PFSK-1 (cell line): ENCODE measurements at regions not wholly inside any gene's neighbourhood (a gene's known extent, or its start where the extent isn't known, plus 50 kb on each side); places are given as distances from the start of the nearest gene placed in this dataset.

Experiments used
- FOXP2 ChIP-seq: optimal IDR thresholded peaks from 2 replicates; pipeline ENCODE3; 2011; ENCODE audit warnings: borderline replicate concordance, control low read depth, inconsistent platforms; ENCODE audit not compliant: insufficient read depth; ENCODE audit errors: extremely low read length, extremely low read depth
- POLR2AphosphoS5 ChIP-seq: IDR thresholded peaks from 2 replicates; pipeline ENCODE4 v1.6.1; 2012; ENCODE audit warnings: low read depth, mild to moderate bottlenecking, control low read depth, low read length, moderate library complexity
- SIN3A ChIP-seq: IDR thresholded peaks from 2 replicates; pipeline ENCODE4 v1.6.1; 2012; ENCODE audit warnings: mild to moderate bottlenecking, low read length, moderate library complexity, borderline replicate concordance; ENCODE audit not compliant: insufficient read depth
- TAF1 ChIP-seq: IDR thresholded peaks from 2 replicates; pipeline ENCODE4 v1.6.1; 2012; ENCODE audit warnings: low read length, control low read depth, borderline replicate concordance; ENCODE audit not compliant: insufficient read depth
- TF ChIP-seq, protein P1 (sequence below), 2 experiments: IDR thresholded peaks; 2 replicates each; pipeline versions ENCODE4 v1.6.1 to v1.8.0; 2011 to 2012; ENCODE audit warnings: low read depth in 2 of 2, low read length in 2 of 2, control low read depth in 1 of 2, inconsistent platforms in 1 of 2, mild to moderate bottlenecking in 1 of 2, moderate library complexity in 1 of 2; ENCODE audit not compliant: insufficient read depth in 1 of 2

DNA sequence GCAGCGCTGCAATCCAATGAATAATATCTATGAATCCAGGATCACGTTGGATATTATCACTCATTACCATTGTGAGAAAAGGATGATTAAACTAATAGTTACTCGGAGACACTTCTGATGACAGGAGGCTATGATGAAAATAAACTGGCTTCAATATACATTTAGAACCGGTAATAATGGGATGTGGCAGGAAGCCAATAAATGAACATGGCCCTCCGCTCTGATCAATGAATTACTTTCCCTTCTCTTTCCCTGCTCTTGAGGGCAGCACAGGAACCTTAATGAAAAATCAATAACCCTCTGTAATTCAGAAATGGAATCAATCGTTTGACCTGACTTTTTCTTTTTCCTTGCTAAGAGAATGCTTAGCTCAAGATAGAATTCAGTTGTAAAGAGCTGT lies 103.9 kb upstream of the PAQR3 start:
- TF ChIP-seq, protein P1, sequence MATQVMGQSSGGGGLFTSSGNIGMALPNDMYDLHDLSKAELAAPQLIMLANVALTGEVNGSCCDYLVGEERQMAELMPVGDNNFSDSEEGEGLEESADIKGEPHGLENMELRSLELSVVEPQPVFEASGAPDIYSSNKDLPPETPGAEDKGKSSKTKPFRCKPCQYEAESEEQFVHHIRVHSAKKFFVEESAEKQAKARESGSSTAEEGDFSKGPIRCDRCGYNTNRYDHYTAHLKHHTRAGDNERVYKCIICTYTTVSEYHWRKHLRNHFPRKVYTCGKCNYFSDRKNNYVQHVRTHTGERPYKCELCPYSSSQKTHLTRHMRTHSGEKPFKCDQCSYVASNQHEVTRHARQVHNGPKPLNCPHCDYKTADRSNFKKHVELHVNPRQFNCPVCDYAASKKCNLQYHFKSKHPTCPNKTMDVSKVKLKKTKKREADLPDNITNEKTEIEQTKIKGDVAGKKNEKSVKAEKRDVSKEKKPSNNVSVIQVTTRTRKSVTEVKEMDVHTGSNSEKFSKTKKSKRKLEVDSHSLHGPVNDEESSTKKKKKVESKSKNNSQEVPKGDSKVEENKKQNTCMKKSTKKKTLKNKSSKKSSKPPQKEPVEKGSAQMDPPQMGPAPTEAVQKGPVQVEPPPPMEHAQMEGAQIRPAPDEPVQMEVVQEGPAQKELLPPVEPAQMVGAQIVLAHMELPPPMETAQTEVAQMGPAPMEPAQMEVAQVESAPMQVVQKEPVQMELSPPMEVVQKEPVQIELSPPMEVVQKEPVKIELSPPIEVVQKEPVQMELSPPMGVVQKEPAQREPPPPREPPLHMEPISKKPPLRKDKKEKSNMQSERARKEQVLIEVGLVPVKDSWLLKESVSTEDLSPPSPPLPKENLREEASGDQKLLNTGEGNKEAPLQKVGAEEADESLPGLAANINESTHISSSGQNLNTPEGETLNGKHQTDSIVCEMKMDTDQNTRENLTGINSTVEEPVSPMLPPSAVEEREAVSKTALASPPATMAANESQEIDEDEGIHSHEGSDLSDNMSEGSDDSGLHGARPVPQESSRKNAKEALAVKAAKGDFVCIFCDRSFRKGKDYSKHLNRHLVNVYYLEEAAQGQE (IDR thresholded peaks at IDR 0.05; ENCODE audit: insufficient read depth in 1 of 2, low read depth in 2 of 2, low read length in 2 of 2): no peak
- no peak for TF ChIP-seq SIN3A
- no peak for TF ChIP-seq TAF1

DNA sequence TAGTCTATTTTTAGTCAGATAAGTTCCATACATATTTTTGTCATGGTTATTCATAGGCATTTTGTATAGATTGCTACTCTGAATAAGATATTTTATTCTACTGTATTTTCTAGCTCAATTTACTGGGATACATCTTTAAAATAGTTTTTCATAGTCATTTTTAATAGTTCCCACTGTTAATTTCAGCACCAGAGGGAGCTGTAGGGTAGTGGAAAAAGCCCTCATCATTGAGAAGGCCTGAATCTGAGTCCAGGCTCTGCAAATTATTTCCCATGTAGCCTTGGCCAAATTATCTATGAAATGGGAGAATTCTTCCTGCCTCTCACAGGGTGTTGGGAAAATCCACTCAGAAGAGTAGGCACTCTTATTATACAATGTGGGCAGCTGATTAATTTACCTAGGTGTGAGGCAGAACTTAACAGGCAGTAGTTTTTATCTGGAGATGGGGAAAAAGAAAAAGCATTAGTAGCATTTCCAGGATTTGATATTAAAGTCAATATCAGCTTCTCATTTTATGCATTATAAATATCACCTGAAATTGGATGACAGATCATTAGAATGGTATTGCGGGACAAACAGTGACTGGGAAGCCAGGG lies 102.9 kb upstream of the PAQR3 start:
- TF ChIP-seq SIN3A (no peak), FOXP2 (no peak), TAF1 (no peak)
- TF ChIP-seq, protein P1 (IDR thresholded peaks at IDR 0.05; ENCODE audit: insufficient read depth in 1 of 2, low read depth in 2 of 2, low read length in 2 of 2): no peak

DNA sequence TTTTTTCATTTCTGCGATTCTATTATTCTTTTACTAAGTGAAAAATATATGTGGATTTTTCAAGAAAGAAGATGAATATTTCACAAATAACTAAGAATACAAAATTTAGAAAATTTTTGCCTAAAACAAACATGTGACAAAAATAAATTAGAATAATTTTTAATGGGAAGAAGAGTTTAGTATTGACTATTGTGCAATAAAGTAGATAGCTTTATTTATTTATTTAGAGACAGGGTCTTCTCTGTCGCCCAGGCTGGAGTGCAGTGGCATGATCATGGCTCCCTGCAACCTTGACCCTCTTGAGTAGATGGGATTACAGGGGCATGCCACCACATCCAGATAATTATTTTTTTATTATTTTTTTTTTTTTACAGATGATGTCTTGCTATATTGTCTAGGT lies 95.3 kb upstream of the PAQR3 start:
- TF ChIP-seq POLR2AphosphoS5 (no peak), SIN3A (no peak), FOXP2 (no peak), TAF1 (no peak)
- TF ChIP-seq, protein P1 (IDR thresholded peaks at IDR 0.05; ENCODE audit: insufficient read depth in 1 of 2, low read depth in 2 of 2, low read length in 2 of 2): no peak

- TF ChIP-seq FOXP2 (no peak), SIN3A (no peak), POLR2AphosphoS5 (no peak), TAF1 (no peak)
- TF ChIP-seq, protein P1 (IDR thresholded peaks at IDR 0.05; ENCODE audit: insufficient read depth in 1 of 2, low read depth in 2 of 2, low read length in 2 of 2): no peak
Observed at GRCh38 chr4:79030973-79031372, 91.7 kb upstream of the PAQR3 start.

- TF ChIP-seq POLR2AphosphoS5: no peak
- no peak for TF ChIP-seq FOXP2
- TF ChIP-seq SIN3A: no peak
- TF ChIP-seq TAF1: no peak
- TF ChIP-seq, protein P1 (IDR thresholded peaks at IDR 0.05; ENCODE audit: insufficient read depth in 1 of 2, low read depth in 2 of 2, low read length in 2 of 2): no peak
Observed at GRCh38 chr4:79027656-79028055, 88.4 kb upstream of the PAQR3 start.
